Uterus (tissue), 2 donors: ENCODE measurements at regions not wholly inside any gene's neighbourhood (a gene's known extent, or its start where the extent isn't known, plus 50 kb on each side); places are given as distances from the start of the nearest gene placed in this dataset.

Experiments used
- CTCF ChIP-seq, 4 experiments: fragments of 200-600 bp in 2 of 4; fragments of 450-650 bp in 2 of 4; sonication (generic) in 2 of 4; IDR thresholded peaks; one replicate each; pipeline ENCODE4 v1.5.1; 2016 to 2019; ENCODE audit warnings: antibody characterized with exemption in 4 of 4, mild to moderate bottlenecking in 2 of 4, moderate library complexity in 1 of 4
- POLR2A ChIP-seq, 2 donors: fragments of 450-650 bp; IDR thresholded peaks; one replicate each; pipeline ENCODE4 v1.6.1; 2016; ENCODE audit warnings: antibody characterized with exemption in 2 of 2, mild to moderate bottlenecking in 1 of 2, moderate library complexity in 1 of 2

GRCh38 chr2:117269574-117269973 is 544.9 kb upstream of the DDX18 start:
- TF ChIP-seq POLR2A (IDR thresholded peaks at IDR 0.05) (no peak), CTCF (IDR thresholded peaks at IDR 0.05) (no peak)
